ENCODE measurements at regions not wholly inside any gene's neighbourhood (a gene's known extent, or its start where the extent isn't known, plus 50 kb on each side); places are given as distances from the start of the nearest gene placed in this dataset.
"Not testable (repeated sequence)": the region's sequence is repeated elsewhere in the genome, so short reads cannot be mapped to it uniquely, and the experiment has no call there.

- no peak for DNase-seq
Measured at GRCh38 chr10:33034931-33035330, 76.9 kb upstream of the ITGB1 start.

DNA sequence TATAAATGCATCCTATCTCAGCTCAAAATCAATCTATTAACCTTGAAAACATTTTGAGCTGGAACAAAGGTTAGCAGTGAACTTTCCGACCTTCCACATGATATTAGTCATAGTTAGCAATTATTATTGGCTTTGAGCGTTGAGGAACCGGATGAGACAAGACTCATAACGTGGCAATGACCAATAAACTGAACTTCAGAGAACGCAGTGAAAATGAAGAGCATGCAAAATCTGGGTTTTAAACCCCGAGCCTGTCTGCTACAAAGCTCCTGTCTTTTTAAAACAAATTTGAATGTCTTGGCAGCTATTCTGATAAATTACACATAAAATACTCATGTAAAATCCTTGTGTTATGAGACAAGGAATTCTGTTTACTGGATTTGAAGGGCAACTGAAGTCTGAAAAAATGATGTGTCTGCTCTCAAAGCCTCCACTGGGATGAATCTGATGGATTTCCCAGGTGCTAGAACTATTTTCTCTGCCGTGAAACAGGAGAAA is 74.7 kb upstream of the ITGB1 start:
- peak; percentile 10 for DNase-seq

DNA sequence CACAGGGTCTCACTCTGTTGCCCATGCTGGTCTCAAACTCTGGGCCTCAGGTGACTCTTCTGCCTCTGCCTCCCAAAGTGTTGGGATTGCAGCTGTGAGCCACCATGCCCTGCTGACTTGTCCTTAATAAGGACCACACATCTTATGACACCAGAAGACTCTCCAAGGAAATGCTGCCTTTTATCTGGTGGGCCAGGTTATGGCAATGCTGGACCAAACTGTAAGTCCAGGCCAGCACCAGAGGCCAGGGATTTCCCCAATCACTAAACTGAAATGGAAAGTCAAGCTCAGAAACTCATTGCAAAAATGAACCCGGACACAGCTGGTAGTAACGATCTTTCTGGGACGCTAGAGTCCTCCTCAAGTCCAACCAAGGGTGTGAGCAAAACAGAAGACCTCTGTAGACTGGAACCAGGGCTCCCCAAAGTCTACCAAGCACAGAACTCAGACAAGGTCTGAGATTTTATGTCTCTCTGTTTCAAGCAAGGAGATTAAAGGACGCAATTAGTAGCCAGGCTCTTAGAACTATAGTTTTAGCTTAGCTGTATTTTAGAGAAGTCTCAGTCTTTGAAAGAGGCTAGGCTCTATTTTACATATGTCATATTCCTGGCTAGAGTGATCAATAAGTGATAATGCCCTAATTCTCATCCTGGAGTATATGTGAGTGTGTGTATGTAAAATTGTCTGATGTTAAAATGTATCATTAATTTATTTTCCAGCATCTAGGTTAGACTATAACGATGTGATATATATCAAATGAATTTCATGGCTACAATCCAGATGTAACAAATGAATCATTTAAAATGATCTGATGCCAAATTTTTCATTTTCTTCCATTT is 74.0 kb upstream of the ITGB1 start:
- no peak for DNase-seq

- no peak for DNase-seq
Measured at GRCh38 chr10:33031171-33031570, 73.1 kb upstream of the ITGB1 start.

DNA sequence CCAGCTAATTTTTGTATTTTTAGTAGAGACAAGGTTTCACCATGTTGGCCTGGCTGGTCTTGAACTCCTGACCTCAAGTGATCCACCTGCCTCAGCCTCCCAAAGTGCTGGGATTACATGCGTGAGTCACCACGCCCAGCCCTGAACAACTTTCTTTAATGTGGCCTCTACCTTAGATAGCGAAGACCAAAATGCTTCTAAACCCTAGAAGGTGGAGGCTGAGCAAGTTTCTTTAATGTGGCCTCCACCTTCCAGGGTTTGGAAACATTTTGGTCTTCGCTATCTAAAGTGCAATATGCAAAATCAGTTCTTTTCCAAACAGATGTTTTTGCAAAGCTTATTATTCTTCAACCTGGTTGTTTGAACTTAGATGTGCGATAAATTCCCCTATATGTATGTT is 70.5 kb upstream of the ITGB1 start:
- DNase-seq: not testable (repeated sequence)

- no peak for DNase-seq
Measured at GRCh38 chr10:33027088-33027487, 69.1 kb upstream of the ITGB1 start.

- DNase-seq: no peak
Measured at GRCh38 chr10:33026422-33026821, 68.4 kb upstream of the ITGB1 start.

- DNase-seq: no peak
Measured at GRCh38 chr10:33025910-33026309, 67.9 kb upstream of the ITGB1 start.

DNA sequence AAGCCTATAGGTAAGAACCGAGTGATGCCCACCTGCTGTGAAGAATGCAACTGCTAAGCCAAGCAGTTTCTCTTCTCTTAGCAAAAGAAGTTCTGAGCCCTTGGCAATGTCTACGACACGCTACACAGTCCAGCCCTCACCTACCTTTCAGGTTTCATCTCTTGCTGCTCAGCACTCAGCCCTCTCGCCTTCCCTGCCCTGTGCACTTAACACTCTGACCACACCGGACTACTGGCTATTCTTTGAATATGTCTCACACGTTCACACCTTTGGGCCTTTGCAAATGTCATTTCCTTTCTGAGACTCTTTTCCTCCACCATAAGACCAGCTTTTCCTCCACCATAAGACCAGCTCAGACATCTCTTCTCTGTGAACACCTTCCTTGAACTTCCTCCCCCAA is 67.0 kb upstream of the ITGB1 start:
- DNase-seq: no peak

GRCh38 chr10:33022691-33023090 is 64.7 kb upstream of the ITGB1 start:
- DNase-seq: no peak

DNA sequence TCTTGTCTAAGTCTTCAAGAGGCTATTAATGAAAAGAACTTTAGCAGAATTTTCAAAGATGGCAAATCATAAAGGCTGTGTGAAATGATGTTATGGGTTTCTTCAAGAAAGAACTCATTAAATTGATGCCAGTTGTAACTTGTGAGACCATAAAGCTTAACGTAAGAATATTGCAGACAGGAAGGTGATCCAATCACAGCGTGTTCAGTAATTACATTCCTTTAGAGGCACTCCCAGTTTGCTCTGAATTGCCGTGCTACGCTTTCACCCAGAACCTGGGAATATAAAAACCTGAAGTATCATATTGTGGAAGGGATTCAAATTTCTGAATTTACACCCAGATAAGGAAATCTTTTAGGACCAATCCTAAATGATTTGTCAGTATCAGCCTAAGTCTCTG is 64.1 kb upstream of the ITGB1 start:
- no peak for DNase-seq

GRCh38 chr10:33016988-33017387 is 59.0 kb upstream of the ITGB1 start:
- DNase-seq: no peak

GRCh38 chr10:33015761-33016547 is 57.9 kb upstream of the ITGB1 start:
- no peak for DNase-seq

GRCh38 chr10:33013331-33013730 is 55.3 kb upstream of the ITGB1 start:
- not testable (repeated sequence) for DNase-seq

GRCh38 chr10:33012306-33012705 is 54.3 kb upstream of the ITGB1 start:
- DNase-seq: no peak

- DNase-seq: peak; percentile 26
Measured at GRCh38 chr10:33010132-33011037, 52.4 kb upstream of the ITGB1 start.

GRCh38 chr10:33009244-33010131 is 51.5 kb upstream of the ITGB1 start:
- no peak for DNase-seq

DNA sequence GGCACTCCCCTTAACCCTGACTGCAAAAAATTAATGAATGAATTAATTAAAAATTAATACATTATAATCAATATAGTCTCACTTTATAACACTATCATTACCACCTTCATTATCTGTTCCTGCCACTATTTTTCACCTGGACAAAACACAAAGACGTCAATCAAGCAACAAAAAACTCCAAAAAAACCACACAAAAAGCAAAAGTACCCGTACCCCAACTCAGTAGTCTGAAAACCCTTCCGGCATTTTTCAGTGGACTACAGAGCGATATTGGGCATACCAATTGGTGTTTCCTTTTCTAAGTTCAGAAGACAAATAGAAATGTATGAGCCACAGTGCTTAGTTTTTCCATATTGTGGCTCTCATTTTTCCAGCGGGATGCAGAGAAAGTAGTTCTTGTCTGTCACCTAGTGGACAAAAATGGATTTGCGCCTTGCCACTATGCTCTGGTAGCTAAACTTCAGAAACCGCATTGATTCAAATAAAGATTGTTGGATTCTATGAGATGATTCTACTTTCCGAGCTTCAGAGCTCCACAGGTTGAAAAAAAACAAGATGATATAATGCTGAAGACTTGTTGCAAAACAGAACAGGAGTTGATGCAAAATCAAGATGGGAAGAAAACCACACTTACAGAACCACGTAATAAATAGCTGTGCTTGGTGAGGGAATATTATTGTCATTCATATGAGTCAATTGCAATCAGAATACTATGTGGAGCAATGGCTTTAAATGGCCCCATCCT is 50.6 kb upstream of the ITGB1 start:
- no peak for DNase-seq

DNA sequence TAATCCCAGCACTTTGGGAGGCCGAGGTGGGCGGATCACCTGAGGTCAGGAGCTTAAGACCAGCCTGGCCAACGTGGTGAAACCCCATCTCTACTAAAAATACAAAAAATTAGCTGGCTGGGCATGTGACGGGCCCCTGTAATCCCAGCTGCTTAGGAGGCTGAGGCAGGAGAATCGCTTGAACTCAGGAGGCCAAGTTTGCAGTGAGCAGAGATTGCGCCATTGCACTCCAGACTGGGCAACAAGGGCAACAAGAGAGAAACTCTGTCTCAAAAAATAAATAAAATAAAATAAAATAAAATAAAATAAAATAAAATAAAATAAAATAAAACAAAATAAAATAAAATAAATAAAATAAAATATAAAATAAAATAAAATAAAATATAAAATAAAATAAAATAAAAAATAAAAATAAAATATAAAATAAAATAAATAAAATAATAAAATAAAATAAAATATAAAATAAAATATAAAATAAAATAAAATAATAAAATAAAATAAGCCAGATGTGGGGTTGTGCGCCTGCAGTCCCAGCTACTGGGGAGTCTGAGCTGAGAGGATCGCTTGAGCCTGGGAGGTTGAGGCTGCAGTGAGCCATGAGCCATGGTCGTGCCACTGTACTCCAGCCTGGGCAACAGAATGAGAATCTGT is 49.8 kb upstream of the ITGB1 start:
- not testable (repeated sequence) for DNase-seq
